ENCODE measurements at regions not wholly inside any gene's neighbourhood (a gene's known extent, or its start where the extent isn't known, plus 50 kb on each side); places are given as distances from the start of the nearest gene placed in this dataset.
"Not testable (repeated sequence)": the region's sequence is repeated elsewhere in the genome, so short reads cannot be mapped to it uniquely, and the experiment has no call there.

DNA sequence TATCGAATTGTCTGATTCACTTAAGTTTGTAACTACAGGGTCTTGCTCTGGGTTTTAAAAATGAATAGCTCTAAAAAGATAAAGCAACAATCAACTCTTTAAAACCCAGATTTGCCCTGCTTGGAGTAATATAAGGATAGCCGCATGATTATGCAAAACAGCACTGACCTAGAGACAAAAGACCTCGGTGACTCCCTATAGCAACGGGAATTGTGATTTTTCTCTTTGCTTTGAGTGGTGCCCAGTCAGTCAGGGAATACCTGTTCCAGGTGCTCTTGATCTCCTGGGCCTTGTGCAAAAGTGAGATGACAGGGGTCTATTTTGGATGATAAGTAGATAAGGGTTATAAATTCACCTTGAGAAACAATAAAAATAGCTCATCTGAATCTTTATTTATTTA lies 336.3 kb upstream of the NOX3 start:
- no peak for DNase-seq

DNA sequence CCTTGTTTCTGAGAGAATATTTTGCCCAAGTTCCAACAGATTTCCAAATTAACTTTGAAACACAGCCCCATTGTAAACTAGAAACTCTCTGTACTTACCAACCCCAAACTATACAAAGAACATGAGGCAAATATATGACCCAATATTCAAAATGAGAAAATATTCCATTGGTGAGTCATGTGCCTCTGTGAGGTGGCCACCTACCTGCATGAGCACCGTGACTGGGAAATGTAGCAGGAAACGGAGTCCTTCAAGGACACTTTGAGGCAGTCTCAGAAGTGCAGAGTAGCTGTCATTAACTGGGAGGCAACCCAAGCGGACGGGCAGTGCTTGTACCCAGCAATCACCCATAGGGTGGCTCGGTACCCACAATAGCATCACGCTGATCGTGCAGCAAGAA lies 335.5 kb upstream of the NOX3 start:
- no peak for DNase-seq

DNA sequence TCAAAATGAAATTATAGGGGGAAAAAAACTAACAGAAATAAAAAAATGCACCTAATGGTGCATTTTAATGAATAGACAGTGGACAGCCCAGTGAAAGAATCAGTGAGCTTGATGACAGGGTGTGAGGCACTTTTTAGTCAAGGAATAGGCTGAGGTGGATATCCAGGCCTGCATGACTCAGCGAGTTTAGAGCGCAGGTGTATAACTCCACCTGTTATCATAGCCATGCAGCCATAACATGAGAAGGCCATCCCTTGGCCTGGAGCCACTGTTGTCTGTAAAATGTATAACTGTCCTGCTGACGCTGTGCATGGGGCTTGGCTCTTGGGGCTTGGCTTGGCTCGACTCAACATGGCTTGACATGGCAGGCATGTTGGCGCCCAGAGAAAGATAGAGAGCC lies 331.5 kb upstream of the NOX3 start:
- DNase-seq: no peak

DNA sequence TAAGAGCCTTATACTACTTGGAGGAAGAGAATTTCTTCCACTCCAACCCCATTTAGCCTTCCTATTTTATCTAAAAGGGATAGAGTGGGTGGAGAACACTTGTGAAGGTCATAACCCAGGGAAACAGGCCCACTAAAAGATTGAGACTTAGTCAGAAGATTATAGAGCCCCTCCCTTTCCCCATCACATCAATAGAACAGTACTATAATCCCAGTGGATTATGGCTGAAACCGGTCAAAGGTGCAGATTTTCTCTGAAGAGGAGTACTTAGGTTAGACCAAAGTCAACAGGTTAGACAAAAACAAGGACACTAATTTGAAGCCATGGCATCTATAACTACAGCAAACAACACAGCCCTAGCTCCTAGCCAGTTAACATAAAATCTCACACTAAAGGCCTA lies 330.9 kb upstream of the NOX3 start:
- no peak for DNase-seq

DNA sequence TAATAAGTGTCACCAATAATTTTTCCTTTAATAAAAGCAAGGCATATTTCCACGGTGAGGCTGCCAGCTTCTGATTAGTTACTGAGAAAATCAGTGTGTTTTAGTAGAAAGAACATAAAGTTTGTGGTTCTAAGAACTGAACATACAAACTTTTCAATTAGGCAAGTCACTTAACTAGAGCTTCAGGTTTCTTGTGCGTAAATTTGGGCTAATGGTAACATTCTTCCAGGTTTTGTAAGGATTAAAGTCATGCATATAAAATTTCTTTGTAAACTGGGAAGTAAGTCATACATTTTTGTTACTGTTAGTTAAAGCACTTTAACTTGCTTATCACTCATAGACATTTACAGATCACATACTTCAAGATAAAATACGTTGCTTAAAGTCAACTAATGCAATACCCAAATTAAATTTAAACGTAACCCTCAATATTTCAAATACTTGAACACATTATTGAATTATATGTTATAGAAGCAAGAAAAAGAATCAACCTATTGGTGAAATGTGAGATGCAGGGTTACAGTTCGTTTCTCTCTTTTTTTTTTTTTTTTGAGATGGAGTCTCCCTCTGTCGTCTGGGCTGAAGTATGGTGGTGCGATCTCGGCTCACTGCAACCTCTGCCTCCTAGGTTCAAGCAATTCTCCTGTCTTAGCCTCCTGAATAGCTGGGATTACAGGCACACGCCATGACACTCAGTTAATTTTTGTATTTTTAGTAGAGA lies 327.3 kb upstream of the NOX3 start:
- DNase-seq: no peak

DNA sequence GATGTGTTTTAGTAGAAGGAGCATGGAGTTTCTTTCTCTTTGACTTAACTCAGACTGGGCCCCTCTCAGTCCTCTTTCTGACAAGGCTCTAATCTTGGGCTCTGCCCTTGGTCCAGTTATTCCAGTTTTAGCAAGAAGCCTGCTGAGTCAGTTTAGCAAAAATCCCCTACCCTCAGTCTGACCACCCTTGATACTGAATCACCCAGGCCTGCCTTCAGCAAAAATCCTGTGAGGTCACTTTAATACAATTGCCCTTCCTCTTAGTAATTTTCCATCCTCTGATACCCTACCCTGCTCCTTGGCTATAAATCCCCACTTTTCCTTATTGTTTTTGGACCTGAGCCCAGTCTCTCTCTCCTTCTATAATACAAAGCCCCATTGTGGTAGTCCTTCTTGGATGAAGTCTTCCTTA lies 326.7 kb upstream of the NOX3 start:
- DNase-seq: no peak

DNA sequence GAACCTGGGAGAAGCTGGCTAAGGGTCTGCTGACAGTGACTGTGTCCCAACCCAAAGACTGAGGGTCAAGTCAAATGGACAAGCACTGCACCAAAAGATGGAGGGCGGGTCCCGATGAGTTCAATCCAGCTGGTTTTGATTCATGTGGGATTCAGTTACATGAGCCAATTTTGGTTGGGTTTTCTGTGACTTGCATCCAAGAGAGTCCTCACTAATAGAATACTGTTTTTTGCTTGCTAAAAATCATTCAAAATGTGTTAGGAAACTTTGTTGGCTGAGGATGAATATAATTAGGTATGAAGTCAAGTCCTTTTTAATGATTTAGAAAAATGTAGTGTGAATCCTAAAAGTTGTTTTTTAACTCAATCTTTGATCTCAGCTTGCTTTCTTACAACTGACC lies 323.8 kb upstream of the NOX3 start:
- no peak for DNase-seq

DNA sequence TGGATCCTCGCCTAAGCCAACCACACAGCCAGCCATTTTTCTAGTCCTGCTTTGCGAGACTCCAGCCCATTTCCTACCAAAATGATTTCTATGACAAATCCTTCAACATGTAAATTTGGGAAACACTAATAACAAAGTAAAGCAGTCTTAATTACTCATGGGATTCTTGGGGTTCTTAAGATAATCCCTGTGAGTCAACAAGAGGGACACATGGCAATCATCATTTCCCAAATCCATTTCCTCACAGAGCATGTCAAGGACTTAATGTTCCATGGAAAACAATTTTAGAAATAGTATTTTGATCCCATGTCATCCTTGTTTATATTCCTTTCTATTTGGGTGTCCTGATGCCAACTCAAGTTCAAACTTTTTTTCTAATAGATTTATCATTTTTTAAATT lies 322.7 kb upstream of the NOX3 start:
- DNase-seq: no peak

DNA sequence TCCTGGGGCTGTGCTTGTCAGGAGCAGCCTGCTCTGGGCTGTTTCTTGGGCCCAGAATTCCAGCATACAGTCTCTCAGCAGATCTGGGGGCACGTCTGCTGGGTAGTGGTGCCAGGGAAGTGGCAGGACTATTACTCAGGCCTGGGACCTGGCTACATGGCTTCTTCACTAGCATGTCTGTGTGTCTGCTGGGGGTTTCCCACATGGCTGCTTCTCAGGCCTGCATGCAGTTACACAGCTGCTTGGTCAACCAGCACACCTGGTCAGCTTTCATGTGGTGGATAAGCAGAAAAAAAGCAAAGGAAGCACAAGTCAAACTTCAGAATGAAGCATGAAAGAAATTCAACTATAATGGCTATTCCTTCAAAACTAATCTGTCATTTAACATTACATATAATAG lies 316.2 kb upstream of the NOX3 start:
- no peak for DNase-seq

DNA sequence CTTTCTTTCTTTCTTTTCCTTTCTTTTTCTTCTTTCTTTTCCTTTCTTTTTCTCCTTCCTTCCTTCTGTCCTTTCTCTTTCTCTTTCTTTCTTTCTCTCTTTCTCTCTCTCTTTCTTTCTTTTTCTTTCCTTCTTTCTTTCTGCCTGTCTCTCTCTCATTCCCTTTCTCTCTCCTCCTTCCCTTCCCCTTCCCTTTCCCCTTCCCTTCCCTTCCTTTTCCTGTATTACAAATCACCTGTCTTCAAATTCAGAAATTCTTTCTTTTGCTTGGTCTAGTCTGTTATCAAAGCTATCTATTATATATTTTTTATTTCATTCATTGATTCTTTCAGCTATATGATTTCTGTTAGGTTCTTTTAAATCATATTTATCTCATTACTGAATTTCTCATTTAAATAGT lies 315.2 kb upstream of the NOX3 start:
- DNase-seq: no peak

DNA sequence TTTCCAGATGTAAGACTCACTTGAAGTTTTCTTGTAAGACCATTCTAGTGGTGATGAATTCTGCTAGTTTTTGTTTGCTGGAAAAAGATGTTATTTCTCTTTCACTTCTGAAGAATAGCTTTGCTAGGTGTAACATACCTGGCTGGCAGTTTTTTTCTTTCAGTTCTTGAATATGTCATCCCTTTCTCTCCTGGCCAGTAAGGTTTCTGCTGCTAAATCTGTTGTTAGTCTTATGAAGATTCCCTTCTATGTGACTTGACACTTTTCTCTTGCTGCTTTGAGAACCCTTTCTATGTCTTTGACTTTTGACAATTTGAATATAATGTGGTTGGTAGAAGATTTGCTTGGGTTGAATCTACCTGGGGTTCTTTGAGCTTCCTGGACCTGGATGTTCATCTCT lies 314.7 kb upstream of the NOX3 start:
- no peak for DNase-seq

DNA sequence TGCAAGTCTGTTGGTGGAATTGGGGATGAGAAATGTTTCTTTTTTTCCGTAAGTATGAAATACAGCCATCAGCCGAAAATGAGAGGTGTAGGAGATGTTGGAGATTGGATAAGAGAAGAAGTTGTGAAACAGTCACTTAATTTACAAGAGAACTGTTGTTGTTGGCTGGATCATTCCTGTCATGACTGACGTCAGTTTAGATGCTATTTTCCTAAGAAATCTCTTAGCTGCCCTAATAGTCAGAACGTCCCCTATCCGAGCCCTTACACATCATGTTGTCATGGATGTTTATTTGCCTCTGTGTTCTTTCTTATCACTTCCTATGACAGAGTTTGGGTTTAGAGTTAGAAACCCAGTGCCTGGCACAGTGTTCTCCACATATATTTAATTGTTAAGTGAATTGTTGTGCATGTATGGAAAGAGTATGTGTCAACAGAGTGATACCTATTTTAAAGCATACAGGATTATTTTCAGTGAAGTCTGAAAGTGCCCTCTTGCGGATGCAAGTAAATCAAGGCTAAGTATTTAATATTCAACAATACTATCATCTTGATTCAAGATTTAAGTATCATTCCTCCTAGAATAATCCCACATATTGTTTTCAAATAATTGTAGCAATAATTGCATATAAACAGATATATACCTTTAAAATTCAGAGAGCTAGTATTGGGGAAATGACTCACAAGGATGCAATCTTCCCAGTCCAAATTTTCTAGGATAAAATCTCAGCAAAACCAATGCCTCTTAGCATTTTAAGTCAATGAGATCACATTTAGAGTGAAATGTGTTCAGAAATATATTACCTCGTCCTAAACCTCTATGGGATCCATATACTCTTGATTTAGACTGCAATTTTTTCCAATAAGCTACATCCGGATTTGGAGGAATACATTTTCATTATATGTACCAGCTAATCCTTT lies 309.9 kb upstream of the NOX3 start:
- DNase-seq: no peak

DNA sequence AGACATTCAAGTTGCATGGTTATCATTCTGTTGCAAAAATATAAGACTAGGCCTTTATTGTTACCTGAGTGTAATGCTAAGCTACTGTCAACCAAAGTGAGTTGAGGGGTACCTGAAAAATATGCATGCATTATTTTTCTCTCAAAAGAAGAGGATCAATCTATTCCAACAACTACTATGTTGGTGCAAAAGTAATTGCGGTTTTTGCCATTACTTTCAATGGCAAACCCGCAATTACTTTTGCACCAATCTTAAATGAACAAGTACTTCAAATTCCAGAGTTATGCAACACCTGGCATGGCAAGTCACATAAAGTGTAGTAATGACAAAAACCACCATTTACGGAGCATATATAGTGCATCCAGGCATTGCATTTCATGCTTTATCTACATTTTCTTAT lies 307.0 kb upstream of the NOX3 start:
- no peak for DNase-seq

DNA sequence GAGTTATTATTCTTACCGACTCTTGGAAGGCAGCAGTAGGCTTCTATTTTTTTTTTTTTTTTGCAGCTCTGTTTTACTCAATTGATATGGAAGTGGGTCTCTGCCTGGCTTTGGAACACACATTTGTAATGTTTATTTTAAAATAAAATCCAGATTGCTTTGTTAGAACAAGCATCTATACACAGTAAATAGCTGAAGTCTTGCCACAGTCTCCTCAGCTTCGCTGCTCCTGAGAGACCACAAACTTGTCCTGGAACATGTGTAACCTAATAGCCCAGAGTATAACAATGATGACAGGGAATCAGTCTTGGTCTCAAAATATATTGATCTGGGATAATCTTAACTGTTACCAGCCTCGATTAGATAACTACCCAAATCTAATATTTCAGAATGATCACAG lies 299.8 kb upstream of the NOX3 start:
- DNase-seq: no peak

DNA sequence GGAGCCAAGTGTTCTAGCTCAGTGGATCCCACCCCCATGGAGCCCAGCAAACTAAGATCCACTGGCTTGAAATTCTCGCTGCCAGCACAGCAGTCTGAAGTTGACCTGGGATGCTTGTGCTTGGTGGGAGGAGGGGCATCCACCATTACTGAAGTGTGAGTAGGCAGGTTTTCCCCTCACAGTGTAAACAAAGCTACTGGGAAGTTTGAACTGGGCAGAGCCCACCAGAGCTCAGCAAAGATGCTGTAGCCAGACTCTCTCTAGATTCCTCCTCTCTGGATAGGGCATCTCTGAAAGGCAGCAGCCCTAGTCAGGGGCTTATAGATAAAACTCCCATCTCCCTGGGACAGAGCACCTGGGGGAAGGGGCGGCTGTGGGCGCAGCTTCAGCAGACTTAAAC lies 293.1 kb upstream of the NOX3 start:
- not testable (repeated sequence) for DNase-seq

DNA sequence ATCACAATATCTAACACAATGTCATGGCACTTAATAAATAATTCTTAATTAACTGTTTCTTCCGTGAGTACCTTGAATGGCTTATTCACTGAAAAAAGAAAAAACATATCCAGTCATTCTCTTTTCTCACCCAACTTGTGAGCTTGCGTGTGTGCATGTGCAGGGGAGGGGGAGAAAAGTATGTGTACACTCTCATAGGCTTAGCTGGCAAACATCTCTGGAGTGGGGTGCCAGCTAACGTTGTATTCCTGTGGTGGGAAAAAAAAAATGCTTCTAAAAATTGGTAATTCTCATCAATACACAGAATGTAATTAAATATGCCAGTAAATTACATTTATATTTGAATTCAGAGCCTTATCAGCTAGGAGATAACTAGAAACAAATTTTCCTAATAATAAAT lies 291.9 kb upstream of the NOX3 start:
- DNase-seq: no peak

DNA sequence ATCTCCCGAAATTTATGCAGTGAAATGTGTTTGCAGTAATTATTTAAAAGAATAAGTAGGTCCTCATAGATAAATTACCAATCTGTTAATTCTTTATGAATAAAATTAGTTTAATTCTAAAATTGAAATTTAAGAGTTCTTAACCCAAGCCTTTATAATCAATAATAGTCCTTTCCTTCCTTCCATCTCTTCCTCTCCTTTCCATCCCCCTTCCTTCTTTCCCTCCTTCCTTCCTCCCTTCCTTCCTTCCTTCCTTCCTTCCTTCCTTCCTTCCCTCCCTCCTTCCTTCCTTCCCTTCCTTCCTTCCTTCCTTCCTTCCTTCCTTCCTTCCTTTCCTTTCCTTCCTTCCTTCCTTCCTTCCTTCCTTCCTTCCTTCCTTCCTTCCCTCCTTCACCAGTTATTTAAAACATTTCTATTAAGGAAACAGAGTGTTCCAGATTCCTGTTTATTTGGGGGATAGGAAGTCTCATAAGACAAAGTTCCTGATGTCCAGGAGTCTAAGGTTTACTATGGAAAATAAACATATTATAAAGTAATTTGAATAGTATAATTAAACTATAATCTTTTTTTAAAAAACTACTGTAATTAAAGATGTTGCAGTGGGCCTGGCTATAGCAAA lies 285.3 kb upstream of the NOX3 start:
- no peak for DNase-seq

DNA sequence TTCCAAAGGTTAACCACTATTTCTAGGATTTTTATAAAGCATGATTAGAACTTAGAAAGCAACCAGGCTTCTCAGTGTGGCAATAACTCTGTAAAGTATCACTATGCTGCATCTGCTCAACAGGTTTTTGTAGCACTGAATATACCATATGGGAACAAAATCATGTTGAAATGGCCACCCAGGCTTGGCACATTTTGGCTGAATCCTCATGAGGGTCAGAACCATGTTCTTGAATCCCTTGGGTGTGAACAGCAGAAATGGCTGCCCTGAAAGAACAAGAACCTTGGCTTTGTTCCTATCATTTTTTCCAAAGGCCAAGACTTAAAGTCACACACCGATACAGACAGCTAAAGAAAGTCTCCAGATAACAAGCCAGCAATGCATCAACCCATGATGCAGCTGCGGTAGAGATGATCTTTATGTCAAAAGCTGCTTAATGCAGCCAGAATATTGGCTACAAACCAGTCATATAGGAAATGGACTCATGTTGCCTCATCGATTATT lies 283.0 kb upstream of the NOX3 start:
- no peak for DNase-seq

DNA sequence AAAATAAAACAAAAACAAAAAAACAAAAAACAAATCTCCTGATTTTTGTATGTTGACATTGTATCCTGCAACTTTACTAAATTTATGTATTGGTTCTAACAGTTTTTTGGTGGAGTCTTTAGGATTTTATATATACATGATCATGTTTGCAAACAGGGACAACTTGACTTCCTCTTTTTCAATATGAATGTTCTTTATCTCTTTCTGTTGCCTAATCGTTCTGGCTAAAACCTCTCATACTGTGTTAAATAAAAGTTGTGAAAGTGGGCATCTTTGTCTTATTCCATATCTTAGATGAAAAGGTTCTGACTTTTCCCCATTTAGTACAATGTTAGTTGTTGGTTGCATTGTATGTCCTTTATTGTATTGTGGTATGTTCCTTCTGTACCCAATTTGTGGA lies 261.7 kb upstream of the NOX3 start:
- DNase-seq: no peak

DNA sequence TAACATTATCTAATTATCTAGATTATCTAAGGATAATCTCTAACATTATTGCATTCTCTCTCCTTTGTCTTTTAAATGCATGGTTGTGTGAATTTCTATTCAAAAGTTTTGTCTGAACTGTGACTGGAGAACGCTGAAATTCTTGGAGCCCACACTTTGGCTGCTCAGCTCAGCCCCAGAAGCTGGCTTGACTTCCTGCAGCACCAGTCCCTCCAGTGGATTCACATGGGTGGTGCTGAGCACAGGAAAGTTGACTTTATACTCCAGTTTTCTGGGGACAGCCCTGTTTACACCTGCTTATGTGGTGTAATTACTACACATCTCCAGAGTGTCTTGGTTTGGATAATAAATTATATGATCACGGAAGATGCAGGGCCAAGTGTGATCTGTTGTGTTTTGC lies 255.1 kb upstream of the NOX3 start:
- no peak for DNase-seq

DNA sequence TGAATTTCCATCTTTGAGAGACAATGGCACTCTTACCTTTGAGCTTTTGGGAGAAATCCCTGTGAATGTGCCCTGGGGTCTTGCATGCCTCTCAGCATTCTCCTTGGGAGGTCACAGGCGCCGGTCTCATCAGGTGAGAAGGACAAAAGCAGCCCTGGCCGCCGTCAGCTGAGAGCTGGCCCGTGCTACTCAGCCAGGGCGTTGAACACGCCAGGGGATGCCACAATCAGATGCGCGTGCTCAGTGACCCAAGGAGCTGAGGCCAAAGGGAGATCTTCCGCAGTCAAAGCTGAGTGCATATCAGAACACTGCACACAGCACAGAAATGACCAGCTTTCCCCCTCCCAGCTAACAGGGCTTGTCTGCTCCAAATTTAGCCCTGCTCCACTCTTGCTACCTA lies 253.6 kb upstream of the NOX3 start:
- no peak for DNase-seq

DNA sequence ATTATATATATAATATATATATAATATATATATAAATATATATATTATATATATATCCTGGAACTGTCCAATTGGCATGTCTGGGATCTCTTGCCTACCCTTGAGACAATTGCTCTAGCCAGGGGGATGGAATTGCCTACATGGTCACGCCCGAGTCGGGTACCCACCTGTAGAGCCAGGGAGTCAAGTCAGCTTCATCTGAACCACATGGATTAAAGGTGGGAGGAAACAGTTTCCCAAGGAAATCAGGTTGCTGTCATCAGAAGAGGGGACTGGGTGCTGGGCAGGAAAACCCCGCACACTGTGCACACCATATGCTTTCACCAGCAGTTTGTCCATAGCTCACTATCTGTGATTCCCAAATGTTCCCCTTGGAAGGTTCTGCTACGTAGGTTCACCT lies 252.5 kb upstream of the NOX3 start:
- DNase-seq: no peak

DNA sequence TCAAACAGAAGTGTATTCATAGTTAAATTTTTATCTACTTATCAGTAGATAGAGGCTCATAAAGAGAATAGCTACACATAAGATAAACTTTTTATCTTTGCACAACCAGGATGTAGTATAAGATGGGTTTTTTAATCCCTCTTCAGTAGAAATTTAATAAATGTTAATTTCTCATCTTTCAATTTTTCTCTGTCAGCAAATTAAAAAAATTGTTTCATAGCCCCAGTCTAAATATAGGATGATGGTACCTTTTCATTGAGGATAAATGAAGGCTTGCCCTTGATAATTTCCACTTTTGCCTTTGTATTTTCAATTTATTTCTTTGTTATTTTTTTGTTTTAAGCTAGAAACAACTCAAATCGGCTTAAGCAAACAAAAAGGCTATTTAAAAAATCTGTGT lies 251.2 kb upstream of the NOX3 start:
- no peak for DNase-seq

DNA sequence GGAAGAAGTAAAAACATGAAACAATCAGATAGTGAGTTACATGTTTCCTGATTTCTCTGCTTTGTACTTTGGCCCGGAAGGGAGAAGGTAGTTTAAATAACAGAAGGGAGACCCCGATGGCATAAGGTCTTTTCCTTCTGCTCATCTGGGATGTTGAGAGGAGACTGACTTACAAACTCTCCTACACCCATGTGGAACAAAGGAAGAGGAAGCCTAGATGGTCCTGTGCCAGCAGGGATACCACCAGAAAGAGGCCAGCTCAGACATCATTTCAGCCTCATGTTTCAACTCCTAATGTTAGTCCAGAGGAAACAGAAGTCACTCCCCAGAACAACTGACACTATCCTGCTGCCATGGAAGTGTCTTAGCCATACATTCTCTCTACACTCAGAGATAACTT lies 250.7 kb upstream of the NOX3 start:
- no peak for DNase-seq

Measured in activated CD4-positive, CD25-positive, alpha-beta regulatory T cell (primary cell).